WTC11 (cell line): ENCODE measurements at regions not wholly inside any gene's neighbourhood (a gene's known extent, or its start where the extent isn't known, plus 50 kb on each side); places are given as distances from the start of the nearest gene placed in this dataset.
A peak's percentile ranks its signal among the peaks of the same experiment; 100 is the strongest.

Experiments
- ATAC-seq: fragments of 200-7000 bp; cut with Tn5 transposase; 2 replicates; pipeline ENCODE4 v1.10.0; 2021; ENCODE audit warnings: mild to moderate bottlenecking, moderate library complexity
- CTCF ChIA-PET: fragments of 300-600 bp; sonication (Branson Sonifier 250); formaldehyde crosslinking; loops from one replicate; lab custom pipeline; 2021; ENCODE audit warnings: antibody characterized with exemption; lab: Charles Lee
- POLR2A ChIA-PET: fragments of 350-600 bp; sonication (Branson Sonifier 250); formaldehyde crosslinking; loops from one replicate; lab custom pipeline; 2021; ENCODE audit warnings: antibody characterized with exemption; lab: Charles Lee
- DNase-seq: peaks from one replicate; pipeline ENCODE4 v3.0.0; 2021; ENCODE audit warnings: low spot score
- H3K27ac Mint-ChIP-seq: 2 replicates; pipeline ENCODE4 v1.8.0; 2021; ENCODE audit warnings: mixed read lengths
- H3K27me3 Mint-ChIP-seq: 2 replicates; pipeline ENCODE4 v1.8.0; 2021; ENCODE audit warnings: low read depth, mild to moderate bottlenecking, moderate library complexity, mixed read lengths
- H3K36me3 Mint-ChIP-seq: 2 replicates; pipeline ENCODE4 v1.8.0; 2021; ENCODE audit warnings: mixed read lengths
- H3K4me1 Mint-ChIP-seq: 2 replicates; pipeline ENCODE4 v1.8.0; 2022; ENCODE audit warnings: mixed read lengths
- H3K4me3 Mint-ChIP-seq: 2 replicates; pipeline ENCODE4 v1.8.0; 2021; ENCODE audit warnings: mild to moderate bottlenecking, moderate library complexity, mixed read lengths
- H3K9me3 Mint-ChIP-seq: 2 replicates; pipeline ENCODE4 v1.8.0; 2021; ENCODE audit warnings: mixed read lengths
- CREM ChIP-seq: sonication (generic); formaldehyde crosslinking; IDR thresholded peaks from 2 replicates; pipeline ENCODE4 v1.8.1; 2022; ENCODE audit warnings: mild to moderate bottlenecking, missing genetic modification reagents, moderate library complexity
- IRF1 ChIP-seq: sonication (generic); formaldehyde crosslinking; IDR thresholded peaks from 2 replicates; pipeline ENCODE4 v1.8.0; 2023; ENCODE audit warnings: missing genetic modification reagents
- RORB ChIP-seq: fragments of 250-450 bp; sonication (Bioruptor Pico); IDR thresholded peaks from 2 replicates; pipeline ENCODE4 v1.9.0; 2021; ENCODE audit warnings: mild to moderate bottlenecking
- TEAD1 ChIP-seq: sonication (generic); formaldehyde crosslinking; IDR thresholded peaks from 2 replicates; pipeline ENCODE4 v1.8.0; 2022; ENCODE audit warnings: mild to moderate bottlenecking, missing genetic modification reagents
- TP53 ChIP-seq: sonication (generic); formaldehyde crosslinking; IDR thresholded peaks from 2 replicates; pipeline ENCODE4 v1.8.1; 2023; ENCODE audit warnings: mild to moderate bottlenecking, missing genetic modification reagents
- ZBTB43 ChIP-seq: sonication (generic); formaldehyde crosslinking; IDR thresholded peaks from 2 replicates; pipeline ENCODE4 v1.8.1; 2023; ENCODE audit warnings: mild to moderate bottlenecking, missing genetic modification reagents
- ZNF121 ChIP-seq: sonication (generic); formaldehyde crosslinking; IDR thresholded peaks from 2 replicates; pipeline ENCODE4 v1.8.0; 2023; ENCODE audit warnings: missing genetic modification reagents
- ZNF263 ChIP-seq: sonication (generic); formaldehyde crosslinking; IDR thresholded peaks from 2 replicates; pipeline ENCODE4 v1.8.1; 2022; ENCODE audit warnings: low read depth, mild to moderate bottlenecking, moderate library complexity, missing genetic modification reagents
- ZNF317 ChIP-seq: sonication (generic); formaldehyde crosslinking; IDR thresholded peaks from 2 replicates; pipeline ENCODE4 v1.8.1; 2023; ENCODE audit warnings: low read depth, mild to moderate bottlenecking, moderate library complexity, missing genetic modification reagents, borderline replicate concordance
- TF ChIP-seq, protein P1 (sequence below): sonication (generic); formaldehyde crosslinking; conservative IDR thresholded peaks from 2 replicates; pipeline ENCODE4 v1.8.1; 2023; ENCODE audit warnings: mild to moderate bottlenecking, low read depth, missing genetic modification reagents, moderate library complexity
- TF ChIP-seq, protein P2 (sequence below): sonication (generic); formaldehyde crosslinking; IDR thresholded peaks from 2 replicates; pipeline ENCODE4 v1.8.0; 2022; ENCODE audit warnings: mild to moderate bottlenecking, missing genetic modification reagents
- TF ChIP-seq, protein P3 (sequence below): sonication (generic); formaldehyde crosslinking; IDR thresholded peaks from 2 replicates; pipeline ENCODE4 v1.8.0; 2022; ENCODE audit warnings: mild to moderate bottlenecking, missing genetic modification reagents
- TF ChIP-seq, protein P4 (sequence below): fragments of 250-450 bp; sonication (Bioruptor Pico); IDR thresholded peaks from 2 replicates; pipeline ENCODE4 v2.1.2; 2022; ENCODE audit warnings: mild to moderate bottlenecking, moderate library complexity

- H3K4me3 Mint-ChIP-seq: no peak overlapping the region
- H3K9me3 Mint-ChIP-seq: peaks cover 11% of the 10 kb centered on the region
- H3K27me3 Mint-ChIP-seq: no peaks in the 10 kb centered on the region
- peaks cover 48% of the 10 kb centered on the region for H3K4me1 Mint-ChIP-seq
- CTCF ChIA-PET: no interaction called here
- TF ChIP-seq, protein P1, sequence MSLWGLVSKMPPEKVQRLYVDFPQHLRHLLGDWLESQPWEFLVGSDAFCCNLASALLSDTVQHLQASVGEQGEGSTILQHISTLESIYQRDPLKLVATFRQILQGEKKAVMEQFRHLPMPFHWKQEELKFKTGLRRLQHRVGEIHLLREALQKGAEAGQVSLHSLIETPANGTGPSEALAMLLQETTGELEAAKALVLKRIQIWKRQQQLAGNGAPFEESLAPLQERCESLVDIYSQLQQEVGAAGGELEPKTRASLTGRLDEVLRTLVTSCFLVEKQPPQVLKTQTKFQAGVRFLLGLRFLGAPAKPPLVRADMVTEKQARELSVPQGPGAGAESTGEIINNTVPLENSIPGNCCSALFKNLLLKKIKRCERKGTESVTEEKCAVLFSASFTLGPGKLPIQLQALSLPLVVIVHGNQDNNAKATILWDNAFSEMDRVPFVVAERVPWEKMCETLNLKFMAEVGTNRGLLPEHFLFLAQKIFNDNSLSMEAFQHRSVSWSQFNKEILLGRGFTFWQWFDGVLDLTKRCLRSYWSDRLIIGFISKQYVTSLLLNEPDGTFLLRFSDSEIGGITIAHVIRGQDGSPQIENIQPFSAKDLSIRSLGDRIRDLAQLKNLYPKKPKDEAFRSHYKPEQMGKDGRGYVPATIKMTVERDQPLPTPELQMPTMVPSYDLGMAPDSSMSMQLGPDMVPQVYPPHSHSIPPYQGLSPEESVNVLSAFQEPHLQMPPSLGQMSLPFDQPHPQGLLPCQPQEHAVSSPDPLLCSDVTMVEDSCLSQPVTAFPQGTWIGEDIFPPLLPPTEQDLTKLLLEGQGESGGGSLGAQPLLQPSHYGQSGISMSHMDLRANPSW (CRISPR knock-in tag): no peak
- TF ChIP-seq, protein P2, sequence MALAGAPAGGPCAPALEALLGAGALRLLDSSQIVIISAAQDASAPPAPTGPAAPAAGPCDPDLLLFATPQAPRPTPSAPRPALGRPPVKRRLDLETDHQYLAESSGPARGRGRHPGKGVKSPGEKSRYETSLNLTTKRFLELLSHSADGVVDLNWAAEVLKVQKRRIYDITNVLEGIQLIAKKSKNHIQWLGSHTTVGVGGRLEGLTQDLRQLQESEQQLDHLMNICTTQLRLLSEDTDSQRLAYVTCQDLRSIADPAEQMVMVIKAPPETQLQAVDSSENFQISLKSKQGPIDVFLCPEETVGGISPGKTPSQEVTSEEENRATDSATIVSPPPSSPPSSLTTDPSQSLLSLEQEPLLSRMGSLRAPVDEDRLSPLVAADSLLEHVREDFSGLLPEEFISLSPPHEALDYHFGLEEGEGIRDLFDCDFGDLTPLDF (CRISPR knock-in tag): no peak
- TF ChIP-seq ZNF263 (CRISPR knock-in tag): no peak
- no peak for TF ChIP-seq ZNF317 (CRISPR knock-in tag)
- no peak for TF ChIP-seq IRF1 (CRISPR knock-in tag)
- TF ChIP-seq ZBTB43 (CRISPR knock-in tag): no peak
- TF ChIP-seq, protein P3, sequence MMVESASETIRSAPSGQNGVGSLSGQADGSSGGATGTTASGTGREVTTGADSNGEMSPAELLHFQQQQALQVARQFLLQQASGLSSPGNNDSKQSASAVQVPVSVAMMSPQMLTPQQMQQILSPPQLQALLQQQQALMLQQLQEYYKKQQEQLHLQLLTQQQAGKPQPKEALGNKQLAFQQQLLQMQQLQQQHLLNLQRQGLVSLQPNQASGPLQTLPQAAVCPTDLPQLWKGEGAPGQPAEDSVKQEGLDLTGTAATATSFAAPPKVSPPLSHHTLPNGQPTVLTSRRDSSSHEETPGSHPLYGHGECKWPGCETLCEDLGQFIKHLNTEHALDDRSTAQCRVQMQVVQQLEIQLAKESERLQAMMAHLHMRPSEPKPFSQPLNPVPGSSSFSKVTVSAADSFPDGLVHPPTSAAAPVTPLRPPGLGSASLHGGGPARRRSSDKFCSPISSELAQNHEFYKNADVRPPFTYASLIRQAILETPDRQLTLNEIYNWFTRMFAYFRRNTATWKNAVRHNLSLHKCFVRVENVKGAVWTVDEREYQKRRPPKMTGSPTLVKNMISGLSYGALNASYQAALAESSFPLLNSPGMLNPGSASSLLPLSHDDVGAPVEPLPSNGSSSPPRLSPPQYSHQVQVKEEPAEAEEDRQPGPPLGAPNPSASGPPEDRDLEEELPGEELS: no peak
- no peak for TF ChIP-seq TEAD1
- TF ChIP-seq, protein P4, sequence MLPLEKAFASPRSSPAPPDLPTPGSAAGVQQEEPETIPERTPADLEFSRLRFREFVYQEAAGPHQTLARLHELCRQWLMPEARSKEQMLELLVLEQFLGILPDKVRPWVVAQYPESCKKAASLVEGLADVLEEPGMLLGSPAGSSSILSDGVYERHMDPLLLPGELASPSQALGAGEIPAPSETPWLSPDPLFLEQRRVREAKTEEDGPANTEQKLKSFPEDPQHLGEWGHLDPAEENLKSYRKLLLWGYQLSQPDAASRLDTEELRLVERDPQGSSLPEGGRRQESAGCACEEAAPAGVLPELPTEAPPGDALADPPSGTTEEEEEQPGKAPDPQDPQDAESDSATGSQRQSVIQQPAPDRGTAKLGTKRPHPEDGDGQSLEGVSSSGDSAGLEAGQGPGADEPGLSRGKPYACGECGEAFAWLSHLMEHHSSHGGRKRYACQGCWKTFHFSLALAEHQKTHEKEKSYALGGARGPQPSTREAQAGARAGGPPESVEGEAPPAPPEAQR (CRISPR knock-in tag): no peak
- no peak for TF ChIP-seq RORB (CRISPR knock-in tag)
- ATAC-seq (no peak), DNase-seq (no peak)
- no peaks in the 10 kb centered on the region; the same call in 1 of the 2 replicates for H3K36me3 Mint-ChIP-seq
- POLR2A ChIA-PET: no interaction called here
- H3K27ac Mint-ChIP-seq: peak overlapping the region; percentile 64
Measured at GRCh38 chr13:50527612-50528509, 315.6 kb downstream of the DLEU7 start.

DNA sequence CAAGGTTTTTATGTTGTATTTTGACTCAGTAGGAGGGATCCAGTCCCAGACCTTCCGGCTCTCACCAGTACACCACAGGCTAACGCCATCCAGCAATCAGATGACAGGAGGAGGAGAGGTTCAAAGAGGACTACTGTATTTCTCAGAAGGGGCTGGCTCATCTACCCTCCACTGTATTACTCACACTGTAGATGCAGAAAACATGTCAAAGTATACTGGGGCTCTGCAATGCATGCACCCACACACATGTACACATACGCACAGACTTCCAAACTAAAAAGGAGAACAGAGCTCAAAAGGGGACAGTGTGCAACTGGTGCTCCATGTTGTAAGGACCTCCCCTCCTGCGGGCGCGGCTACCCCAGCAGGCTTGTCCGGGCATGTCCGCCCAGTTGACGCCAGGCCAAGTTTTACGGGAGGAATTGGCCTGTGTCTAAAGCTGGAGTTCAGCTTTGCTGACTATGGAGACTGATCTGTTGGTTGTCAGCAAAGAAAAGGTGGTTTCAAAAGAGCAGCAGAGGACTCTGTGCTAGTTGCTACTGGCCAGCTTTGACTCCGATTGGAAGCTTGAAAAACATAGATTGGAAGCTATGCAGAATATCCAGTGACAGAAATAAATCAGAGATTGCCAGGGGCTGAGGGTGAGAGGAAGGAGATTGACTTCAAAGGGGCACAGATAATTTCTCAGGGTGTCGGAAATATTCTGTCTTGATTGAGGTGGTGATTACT is 314.2 kb downstream of the DLEU7 start:
- CTCF ChIA-PET: interaction anchor here (0.7 to 1.2 kb wide), 5 partner anchors 142 to 660 kb away, joined by 3 to 4 read pairs (median 3); no protein-coding TSS in a partner anchor
- H3K4me3 Mint-ChIP-seq: no peak overlapping the region
- peak; percentile 35 for DNase-seq
- H3K9me3 Mint-ChIP-seq: peaks cover 20% of the 10 kb centered on the region
- H3K27ac Mint-ChIP-seq: peak overlapping the region; percentile 95
- ATAC-seq: peak; percentile 65
- no peak for TF ChIP-seq CREM (CRISPR knock-in tag)
- peak; percentile 98 for TF ChIP-seq TP53 (CRISPR knock-in tag)
- TF ChIP-seq ZNF121: peak; percentile 37; the same call in 1 of the 2 replicates
- POLR2A ChIA-PET: no interaction called here
- peaks cover 6% of the 10 kb centered on the region for H3K36me3 Mint-ChIP-seq
- peaks cover 37% of the 10 kb centered on the region for H3K4me1 Mint-ChIP-seq
- no peaks in the 10 kb centered on the region for H3K27me3 Mint-ChIP-seq
